Gastroesophageal sphincter (tissue), 4 donors: ENCODE measurements at regions not wholly inside any gene's neighbourhood (a gene's known extent, or its start where the extent isn't known, plus 50 kb on each side); places are given as distances from the start of the nearest gene placed in this dataset.

Source experiments
- ATAC-seq: fragments of 150-250 bp; one replicate; pipeline ENCODE4 v1.9.1; 2016; ENCODE audit warnings: mild to moderate bottlenecking, moderate library complexity
- H3K27ac ChIP-seq, 4 donors: fragments of 200-600 bp; sonication (generic) in 3 of 4; 1 replicate in 3 of 4; 2 replicates in 1 of 4; pipeline ENCODE4 v1.5.1; 2016 to 2019
- H3K27me3 ChIP-seq: fragments of 200-600 bp; sonication (generic); one replicate; pipeline ENCODE4 v1.5.1; 2019
- H3K36me3 ChIP-seq, 2 donors: fragments of 200-600 bp; sonication (generic); one replicate each; pipeline ENCODE4 v1.5.1; 2019; ENCODE audit warnings: control low read depth in 1 of 2
- H3K4me1 ChIP-seq, 3 donors: fragments of 200-600 bp; sonication (generic); 1 replicate in 2 of 3; 2 replicates in 1 of 3; pipeline ENCODE4 v1.5.1; 2016 to 2019; ENCODE audit warnings: control low read depth in 2 of 3
- H3K4me3 ChIP-seq, 2 donors: fragments of 200-600 bp; sonication (generic); one replicate each; pipeline ENCODE4 v1.5.1; 2019; ENCODE audit warnings: mild to moderate bottlenecking in 1 of 2, moderate library complexity in 1 of 2
- H3K9me3 ChIP-seq, 3 donors: fragments of 200-600 bp; sonication (generic); one replicate each; pipeline ENCODE4 v1.5.1; 2017 to 2019; ENCODE audit warnings: control low read depth in 2 of 3
- EP300 ChIP-seq: sonication (generic); formaldehyde crosslinking; IDR thresholded peaks from one replicate; pipeline ENCODE4 v1.6.1; 2017; ENCODE audit warnings: antibody characterized with exemption, mild to moderate bottlenecking
- POLR2A ChIP-seq, 2 donors: fragments of 450-650 bp; IDR thresholded peaks; one replicate each; pipeline ENCODE4 v1.6.1; 2017; ENCODE audit warnings: antibody characterized with exemption in 2 of 2, mild to moderate bottlenecking in 2 of 2, moderate library complexity in 1 of 2
- POLR2AphosphoS5 ChIP-seq: sonication (generic); formaldehyde crosslinking; IDR thresholded peaks from one replicate; pipeline ENCODE4 v1.6.1; 2017; ENCODE audit warnings: antibody characterized with exemption
- WGBS, 2 donors: methylation state at CpG; one replicate each; pipeline ENCODE4 v1.1.5; 2018; ENCODE audit warnings: low coverage in 1 of 2; 5-methylcytosine and 5-hydroxymethylcytosine counted together
- TF ChIP-seq, protein P1 (sequence below), 4 experiments: fragments of 200-600 bp in 2 of 4; fragments of 450-650 bp in 2 of 4; sonication (generic) in 1 of 4; IDR thresholded peaks; one replicate each; pipeline ENCODE4 v1.5.1; 2017 to 2019; ENCODE audit warnings: antibody characterized with exemption in 4 of 4, mild to moderate bottlenecking in 2 of 4, moderate library complexity in 2 of 4

DNA sequence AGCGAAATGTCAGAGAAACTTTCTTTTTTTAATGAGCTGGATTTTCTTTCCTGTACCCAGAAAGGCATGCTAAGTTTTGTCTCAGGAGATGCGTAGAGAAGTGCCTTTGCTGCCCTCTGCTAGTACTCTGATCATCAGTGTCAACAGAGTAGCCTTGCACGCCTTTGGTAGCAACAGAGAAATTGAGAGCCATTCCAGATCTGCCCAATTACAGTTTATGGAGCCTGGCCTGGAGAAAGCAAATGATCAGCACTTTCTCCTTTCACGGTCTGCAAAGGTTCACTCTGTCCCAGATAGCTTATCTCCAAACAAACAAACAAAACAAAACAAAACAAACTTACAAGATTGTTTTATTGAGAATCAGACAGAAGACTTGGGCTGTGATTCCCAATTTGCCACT lies 792.8 kb upstream of the PIK3C3 start:
- TF ChIP-seq POLR2A (IDR thresholded peaks at IDR 0.05) = no peak
- no peak for TF ChIP-seq POLR2AphosphoS5
- TF ChIP-seq, protein P1, sequence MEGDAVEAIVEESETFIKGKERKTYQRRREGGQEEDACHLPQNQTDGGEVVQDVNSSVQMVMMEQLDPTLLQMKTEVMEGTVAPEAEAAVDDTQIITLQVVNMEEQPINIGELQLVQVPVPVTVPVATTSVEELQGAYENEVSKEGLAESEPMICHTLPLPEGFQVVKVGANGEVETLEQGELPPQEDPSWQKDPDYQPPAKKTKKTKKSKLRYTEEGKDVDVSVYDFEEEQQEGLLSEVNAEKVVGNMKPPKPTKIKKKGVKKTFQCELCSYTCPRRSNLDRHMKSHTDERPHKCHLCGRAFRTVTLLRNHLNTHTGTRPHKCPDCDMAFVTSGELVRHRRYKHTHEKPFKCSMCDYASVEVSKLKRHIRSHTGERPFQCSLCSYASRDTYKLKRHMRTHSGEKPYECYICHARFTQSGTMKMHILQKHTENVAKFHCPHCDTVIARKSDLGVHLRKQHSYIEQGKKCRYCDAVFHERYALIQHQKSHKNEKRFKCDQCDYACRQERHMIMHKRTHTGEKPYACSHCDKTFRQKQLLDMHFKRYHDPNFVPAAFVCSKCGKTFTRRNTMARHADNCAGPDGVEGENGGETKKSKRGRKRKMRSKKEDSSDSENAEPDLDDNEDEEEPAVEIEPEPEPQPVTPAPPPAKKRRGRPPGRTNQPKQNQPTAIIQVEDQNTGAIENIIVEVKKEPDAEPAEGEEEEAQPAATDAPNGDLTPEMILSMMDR (IDR thresholded peaks at IDR 0.05) = no peak
- TF ChIP-seq EP300 = no peak
- Histone ChIP-seq H3K4me3 (no peak overlapping the region), H3K9me3 (no peaks in the 10 kb centered on the region), H3K27me3 (no peaks in the 10 kb centered on the region), H3K4me1 (no peaks in the 10 kb centered on the region), H3K36me3 (no peaks in the 10 kb centered on the region), H3K27ac (no peak overlapping the region)
- no peak for ATAC-seq
- 52 to 53% methylated on average over 3 to 4 of the region's 4 CpGs for WGBS, 2 donors

DNA sequence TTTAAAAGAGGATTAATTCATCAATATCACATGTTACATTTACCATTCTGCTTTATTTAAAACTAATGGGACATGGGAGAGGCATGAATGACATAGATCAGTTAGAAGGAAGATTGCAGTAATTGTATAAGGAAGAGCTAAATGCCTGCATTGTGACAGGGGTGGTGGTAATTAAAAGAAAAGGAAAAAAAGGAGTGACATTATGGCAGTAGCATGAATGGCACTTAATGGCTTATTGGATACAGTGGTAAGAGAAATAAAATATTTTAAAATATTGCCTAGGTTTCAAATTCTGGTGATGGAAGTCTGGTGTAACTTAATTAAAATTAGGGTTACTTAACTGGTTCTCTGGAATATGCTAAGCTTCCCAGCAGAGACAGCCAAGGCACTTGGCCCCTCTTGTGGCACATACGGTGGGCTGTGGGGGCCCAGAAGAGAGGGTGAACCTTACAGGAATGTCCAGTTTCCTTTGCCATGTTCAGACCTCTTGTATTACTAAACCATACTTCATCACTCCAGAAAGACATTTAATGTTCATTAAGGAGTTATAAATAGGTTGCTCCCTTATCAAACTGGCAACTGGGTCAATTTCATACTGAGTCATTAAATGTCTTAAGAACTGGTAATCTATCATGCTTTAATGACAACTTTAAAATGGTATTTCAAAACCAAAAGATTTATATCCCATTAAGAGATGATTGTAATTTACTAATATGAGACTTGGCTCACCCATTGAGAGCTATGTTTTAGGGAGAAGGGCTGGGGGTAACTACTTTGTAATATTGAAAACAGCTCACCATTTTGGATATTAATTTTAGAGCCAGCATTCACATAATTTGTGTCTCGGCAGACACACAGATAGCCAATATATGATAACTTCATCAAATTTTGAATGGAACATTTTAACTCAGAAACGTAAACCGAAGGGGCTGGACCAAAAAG lies 798.9 kb upstream of the PIK3C3 start:
- TF ChIP-seq POLR2AphosphoS5 (no peak), EP300 (no peak), POLR2A (IDR thresholded peaks at IDR 0.05) (no peak)
- TF ChIP-seq, protein P1 (IDR thresholded peaks at IDR 0.05) = no peak
- Histone ChIP-seq H3K4me3 (no peak overlapping the region), H3K27ac (no peak overlapping the region), H3K36me3 (no peaks in the 10 kb centered on the region), H3K9me3 (no peaks in the 10 kb centered on the region), H3K27me3 (no peaks in the 10 kb centered on the region), H3K4me1 (no peaks in the 10 kb centered on the region)
- WGBS, 2 donors = 75 to 82% methylated on average over 3 to 4 of the region's 4 CpGs
- no peak for ATAC-seq

DNA sequence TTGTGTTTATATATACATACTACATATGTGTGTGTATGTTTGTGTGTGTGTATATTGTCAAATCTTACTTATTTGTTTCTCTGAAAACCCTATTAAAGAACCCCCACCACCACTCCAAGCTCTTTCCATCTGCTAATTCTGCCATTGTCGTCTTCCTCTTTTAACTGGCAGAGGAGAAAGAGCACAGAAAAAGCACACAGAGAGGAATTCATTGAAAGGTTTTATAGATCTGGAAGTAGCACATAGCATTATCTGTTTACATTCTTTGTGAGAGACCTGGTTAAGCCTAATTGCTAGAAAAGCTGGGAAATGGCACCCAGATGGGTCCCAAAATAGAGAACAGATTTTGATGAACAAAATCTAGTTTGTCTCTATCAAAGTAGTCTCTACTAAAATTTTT lies 800.0 kb upstream of the PIK3C3 start:
- no peak overlapping the region for H3K4me3 ChIP-seq
- H3K9me3 ChIP-seq = no peaks in the 10 kb centered on the region
- no peak overlapping the region for H3K27ac ChIP-seq
- no peak for ATAC-seq
- no peaks in the 10 kb centered on the region for H3K36me3 ChIP-seq
- no peaks in the 10 kb centered on the region for H3K4me1 ChIP-seq
- TF ChIP-seq EP300 (no peak), POLR2AphosphoS5 (no peak), POLR2A (IDR thresholded peaks at IDR 0.05) (no peak)
- TF ChIP-seq, protein P1 (IDR thresholded peaks at IDR 0.05) = no peak
- WGBS, 2 donors = 92 to 100% methylated on average over 1 of the region's 1 CpG
- no peaks in the 10 kb centered on the region for H3K27me3 ChIP-seq

DNA sequence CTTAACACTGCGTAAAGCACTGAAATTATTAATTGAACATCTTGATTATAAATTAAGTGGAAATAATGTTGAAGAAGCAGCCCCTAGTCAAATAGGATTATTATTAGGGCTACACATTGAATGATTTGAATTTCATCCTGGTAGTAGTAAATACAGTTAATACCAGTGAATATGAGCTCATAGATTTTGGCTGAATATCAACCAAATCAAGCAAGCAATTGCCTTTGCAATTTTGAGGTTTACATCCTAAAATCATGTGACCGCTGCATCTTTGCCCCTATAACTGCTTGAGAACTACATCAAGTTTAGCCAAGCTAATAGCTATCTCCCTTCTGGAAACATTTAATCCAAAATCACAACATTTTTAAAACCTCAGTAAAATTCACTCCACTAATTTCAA lies 801.2 kb upstream of the PIK3C3 start:
- Histone ChIP-seq H3K4me1 (no peaks in the 10 kb centered on the region), H3K27ac (no peak overlapping the region), H3K4me3 (no peak overlapping the region), H3K9me3 (no peaks in the 10 kb centered on the region), H3K27me3 (no peaks in the 10 kb centered on the region), H3K36me3 (no peaks in the 10 kb centered on the region)
- no peak for ATAC-seq
- WGBS, 2 donors = 64 to 70% methylated on average over 2 of the region's 2 CpGs
- no peak for TF ChIP-seq POLR2A (IDR thresholded peaks at IDR 0.05)
- TF ChIP-seq, protein P1 (IDR thresholded peaks at IDR 0.05) = no peak
- TF ChIP-seq POLR2AphosphoS5 = no peak
- no peak for TF ChIP-seq EP300

DNA sequence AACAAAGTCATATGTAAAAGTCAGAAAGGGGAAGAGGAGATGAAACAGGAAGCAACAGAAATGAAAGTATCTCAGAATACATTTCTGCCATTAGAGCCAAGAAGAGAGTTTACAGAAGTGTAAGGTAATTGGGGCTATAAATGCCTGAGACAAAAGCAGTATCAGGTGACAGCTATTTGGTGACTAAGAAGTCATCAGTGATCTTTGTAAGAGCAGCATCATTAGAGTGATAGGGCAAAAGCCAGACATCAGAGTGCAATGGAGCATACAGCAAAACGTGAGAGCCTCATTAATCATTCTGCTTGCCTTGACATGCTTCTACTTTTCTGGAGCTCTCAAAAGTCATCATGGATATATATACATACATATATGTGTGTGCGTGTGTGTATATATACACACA lies 804.7 kb upstream of the PIK3C3 start:
- no peak for TF ChIP-seq POLR2AphosphoS5
- TF ChIP-seq, protein P1 (IDR thresholded peaks at IDR 0.05) = no peak
- Histone ChIP-seq H3K4me3 (no peak overlapping the region), H3K27me3 (no peaks in the 10 kb centered on the region), H3K9me3 (no peaks in the 10 kb centered on the region), H3K27ac (no peak overlapping the region), H3K4me1 (no peaks in the 10 kb centered on the region), H3K36me3 (no peaks in the 10 kb centered on the region)
- ATAC-seq = no peak
- WGBS, 2 donors = 59 to 64% methylated on average over 2 of the region's 2 CpGs
